Fibroblast of skin of abdomen (primary cell): ENCODE measurements at regions not wholly inside any gene's neighbourhood (a gene's known extent, or its start where the extent isn't known, plus 50 kb on each side); places are given as distances from the start of the nearest gene placed in this dataset.
A peak's percentile ranks its signal among the peaks of the same experiment; 100 is the strongest.
"Not testable (repeated sequence)": the region's sequence is repeated elsewhere in the genome, so short reads cannot be mapped to it uniquely, and the experiment has no call there.

Experiments
- DNase-seq: peaks from one replicate; pipeline ENCODE4 v3.0.0-alpha.2; 2013

GRCh38 chr12:127150956-127151355 lies 1116.0 kb upstream of the TMEM132C start:
- no peak for DNase-seq

- no peak for DNase-seq
Measured at GRCh38 chr12:127153996-127154395, 1113.0 kb upstream of the TMEM132C start.

- DNase-seq: not testable (repeated sequence)
Measured at GRCh38 chr12:127154830-127155229, 1112.1 kb upstream of the TMEM132C start.

GRCh38 chr12:127155935-127156619 lies 1110.9 kb upstream of the TMEM132C start:
- DNase-seq: not testable (repeated sequence)

DNA sequence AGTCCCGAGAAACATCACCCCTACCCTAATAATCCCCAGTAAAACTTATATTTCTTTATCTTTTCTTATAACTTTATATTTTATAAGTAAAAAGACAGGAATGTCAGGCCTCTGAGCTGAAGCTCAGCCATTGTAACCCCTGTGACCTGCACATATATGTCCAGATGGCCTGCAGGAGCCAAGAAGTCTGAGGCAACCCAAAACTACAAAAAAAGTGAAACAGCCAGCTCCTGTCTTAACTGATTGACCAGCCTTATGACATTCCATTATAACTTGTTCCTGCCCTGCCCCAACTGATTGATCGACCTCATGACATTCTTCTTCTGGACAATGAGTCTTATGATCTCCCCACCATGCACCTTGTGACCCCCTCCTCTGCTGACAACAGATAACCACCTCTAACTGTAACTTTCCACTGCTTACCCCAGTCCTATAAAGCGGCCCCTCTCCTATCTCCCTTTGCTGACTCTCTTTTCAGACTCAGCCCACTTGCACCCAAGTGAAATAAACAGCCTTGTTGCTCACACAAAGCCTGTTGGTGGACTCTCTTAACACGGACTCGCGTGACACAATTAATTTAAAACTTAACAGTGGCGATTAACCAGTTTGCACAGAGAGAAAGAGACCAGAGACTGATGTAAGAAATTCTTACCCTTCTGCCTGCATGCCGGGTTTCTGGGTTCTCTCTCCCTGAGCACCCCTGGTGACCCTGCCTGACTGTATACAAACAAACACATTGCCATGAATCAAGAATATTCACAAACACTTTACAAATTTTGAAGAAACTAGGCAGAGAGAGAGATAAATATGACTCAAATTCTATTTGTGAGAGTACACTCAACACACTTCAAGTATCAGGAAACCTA lies 1109.2 kb upstream of the TMEM132C start:
- DNase-seq: not testable (repeated sequence)

DNA sequence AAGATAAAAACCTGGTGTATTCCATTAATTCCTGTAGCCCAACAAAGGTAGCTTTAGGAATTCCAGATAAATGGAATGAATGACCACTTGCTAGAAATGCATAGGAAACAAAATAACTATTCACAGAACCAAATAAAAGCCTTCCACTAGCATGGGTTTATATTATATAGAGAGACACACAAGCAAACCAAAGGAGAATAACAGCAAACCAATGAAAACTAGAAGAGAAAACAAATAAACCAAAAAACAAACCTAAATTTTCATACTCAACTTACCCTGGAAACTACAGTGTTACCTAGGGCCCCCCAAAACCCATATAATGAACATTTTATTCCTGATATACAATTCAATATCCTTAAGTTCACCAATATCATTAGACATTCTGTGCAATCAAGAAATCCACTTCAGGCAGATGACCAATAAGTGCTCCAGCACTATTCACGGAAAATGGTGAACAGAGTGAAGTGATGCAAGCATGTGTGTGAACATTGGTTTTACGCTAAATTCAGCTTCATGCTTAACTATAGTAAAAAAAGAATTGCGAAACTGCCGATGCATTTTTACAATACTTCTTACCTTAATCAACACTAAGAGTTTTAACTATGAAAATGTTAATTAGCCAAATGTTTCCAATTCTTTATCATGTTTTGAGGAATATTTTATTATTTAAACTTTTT lies 1108.4 kb upstream of the TMEM132C start:
- DNase-seq: no peak

DNA sequence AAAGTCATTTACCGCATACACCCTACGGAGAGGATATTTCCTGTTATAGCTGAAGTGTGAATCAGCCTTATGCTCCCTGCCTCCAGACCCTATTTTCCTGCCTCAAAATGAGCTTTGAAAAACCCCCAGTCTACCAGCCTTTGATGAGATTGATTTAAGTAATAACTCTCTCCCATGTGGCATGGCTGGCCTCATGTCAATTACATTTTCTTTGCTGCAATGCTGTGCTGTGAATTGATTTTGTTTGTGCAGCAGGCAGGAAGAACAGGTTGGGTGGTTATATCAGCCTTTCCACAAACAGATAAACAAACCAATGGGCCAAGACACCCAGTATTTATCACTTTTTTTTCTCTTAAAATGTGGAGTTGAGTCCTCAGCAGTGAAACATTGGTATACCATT lies 1105.5 kb upstream of the TMEM132C start:
- DNase-seq: no peak

GRCh38 chr12:127162307-127162706 lies 1104.7 kb upstream of the TMEM132C start:
- no peak for DNase-seq

GRCh38 chr12:127162902-127163301 lies 1104.1 kb upstream of the TMEM132C start:
- peak; percentile 71 for DNase-seq

DNA sequence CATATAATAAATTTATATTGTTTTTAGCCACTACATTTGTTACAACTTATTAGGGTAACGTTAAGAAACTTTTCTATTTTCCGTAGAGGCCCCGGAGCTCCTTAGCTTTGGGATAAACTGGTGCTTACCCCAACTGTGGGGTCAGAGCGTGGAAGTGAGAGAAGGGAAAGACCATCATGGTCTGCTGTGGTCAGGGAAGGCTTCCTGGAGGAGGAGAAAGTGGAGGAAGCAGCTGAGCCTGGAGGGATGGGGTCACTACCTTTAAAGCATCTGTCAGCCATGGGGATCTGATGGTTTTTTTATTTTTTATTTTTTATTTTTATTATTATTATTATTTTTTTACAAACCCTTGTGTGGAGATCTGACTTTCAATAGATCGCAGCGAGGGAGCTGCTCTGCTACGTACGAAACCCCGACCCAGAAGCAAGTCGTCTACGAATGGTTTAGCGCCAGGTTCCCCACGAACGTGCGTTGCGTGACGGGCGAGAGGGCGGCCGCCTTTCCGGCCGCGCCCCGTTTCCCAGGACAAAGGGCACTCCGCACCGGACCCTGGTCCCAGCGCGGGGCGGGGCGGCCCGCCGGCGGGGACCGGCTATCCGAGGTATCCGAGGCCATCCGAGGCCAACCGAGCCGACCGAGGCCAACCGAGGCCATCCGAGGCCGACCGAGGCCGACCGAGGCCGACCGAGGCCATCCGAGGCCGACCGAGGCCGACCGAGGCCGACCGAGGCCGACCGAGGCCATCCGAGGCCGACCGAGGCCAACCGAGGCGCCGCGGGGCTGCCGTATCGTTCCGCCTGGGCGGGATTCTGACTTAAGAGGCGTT lies 1101.2 kb upstream of the TMEM132C start:
- peak; percentile 81 for DNase-seq

- peak; percentile 96 for DNase-seq
Measured at GRCh38 chr12:127169321-127170181, 1097.4 kb upstream of the TMEM132C start.

DNA sequence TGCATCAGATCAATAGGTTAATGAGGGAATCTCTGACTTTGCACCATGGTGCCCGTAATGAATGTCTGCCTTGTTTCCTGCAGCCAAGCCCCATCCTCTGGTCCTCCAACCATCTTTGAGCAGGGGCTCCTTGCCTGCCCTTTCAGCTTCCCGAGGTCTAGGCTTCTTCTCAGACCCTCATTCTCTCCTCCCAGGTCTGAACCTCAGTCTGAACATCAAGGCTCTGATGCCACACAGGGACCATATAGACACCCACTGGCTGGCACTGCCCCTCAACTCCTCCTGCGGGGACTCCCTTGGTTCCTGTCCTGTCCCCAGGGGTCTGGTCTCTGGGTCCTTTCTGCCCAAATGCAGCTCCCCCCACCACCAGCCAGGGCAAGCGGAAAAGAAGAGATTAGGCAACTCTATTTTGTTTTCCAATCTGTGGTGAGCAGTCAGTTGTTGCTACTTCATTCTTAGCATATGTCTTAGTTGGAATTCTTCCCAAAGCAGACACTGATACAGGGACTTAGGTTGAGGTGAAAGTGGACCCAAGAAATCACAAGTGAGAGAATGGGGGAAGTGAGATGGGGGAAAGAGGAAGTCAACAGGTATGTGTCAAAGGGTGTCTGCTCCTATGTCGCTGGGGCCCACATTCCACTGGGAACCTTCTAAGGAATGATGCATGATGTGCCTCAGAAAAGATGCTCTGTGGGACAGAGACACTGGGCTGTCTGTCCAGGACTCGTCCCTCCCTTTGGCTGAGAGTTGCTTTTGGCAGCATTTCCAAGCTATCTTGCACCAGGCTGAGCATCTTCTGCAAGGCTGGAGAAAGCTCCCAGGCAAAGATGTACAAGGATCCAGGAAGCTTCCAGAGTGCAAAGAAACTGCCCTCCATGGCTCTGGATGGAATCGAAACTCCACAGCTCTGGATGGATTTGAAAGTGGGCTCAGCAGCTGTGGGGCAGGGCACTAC lies 1096.5 kb upstream of the TMEM132C start:
- DNase-seq: peak; percentile 73

GRCh38 chr12:127172861-127173260 lies 1094.1 kb upstream of the TMEM132C start:
- DNase-seq: peak; percentile 67

DNA sequence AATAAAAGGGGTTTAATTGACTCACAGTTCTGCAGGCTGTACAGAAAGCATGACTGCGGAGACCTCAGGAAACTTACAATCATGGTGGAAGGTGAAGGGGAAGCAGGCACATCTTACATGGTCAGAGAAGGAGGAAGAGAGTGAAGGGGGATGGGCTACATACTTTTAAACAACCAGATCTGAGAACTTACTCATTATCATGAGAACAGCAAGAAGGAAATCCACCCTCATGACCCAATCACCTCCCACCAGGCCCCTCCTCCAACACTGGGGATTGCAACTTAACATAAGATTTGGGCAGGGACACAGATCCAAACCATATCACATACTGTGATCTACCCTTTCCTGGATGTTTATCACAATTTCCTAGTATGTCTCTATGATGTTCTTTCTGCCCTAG lies 1093.0 kb upstream of the TMEM132C start:
- DNase-seq: not testable (repeated sequence)

DNA sequence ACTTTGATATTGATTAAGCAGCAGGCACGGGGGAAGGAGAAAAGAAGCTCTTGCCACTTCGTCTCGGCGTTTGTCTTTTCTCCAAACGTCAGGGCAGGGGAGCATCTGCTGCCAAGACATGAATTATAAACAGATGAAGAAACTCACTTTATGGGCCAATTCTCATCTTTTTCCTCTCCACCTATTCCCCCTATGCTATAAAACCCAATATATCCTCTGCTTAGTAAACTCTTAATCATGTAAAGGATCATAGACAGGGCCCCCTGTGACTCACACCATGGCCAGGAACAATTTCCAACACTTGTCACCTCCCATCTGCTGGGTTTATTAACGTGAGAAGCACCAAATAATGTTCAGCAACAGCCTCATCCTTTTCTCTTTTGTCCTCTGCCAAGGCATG lies 1092.1 kb upstream of the TMEM132C start:
- peak; percentile 75 for DNase-seq

DNA sequence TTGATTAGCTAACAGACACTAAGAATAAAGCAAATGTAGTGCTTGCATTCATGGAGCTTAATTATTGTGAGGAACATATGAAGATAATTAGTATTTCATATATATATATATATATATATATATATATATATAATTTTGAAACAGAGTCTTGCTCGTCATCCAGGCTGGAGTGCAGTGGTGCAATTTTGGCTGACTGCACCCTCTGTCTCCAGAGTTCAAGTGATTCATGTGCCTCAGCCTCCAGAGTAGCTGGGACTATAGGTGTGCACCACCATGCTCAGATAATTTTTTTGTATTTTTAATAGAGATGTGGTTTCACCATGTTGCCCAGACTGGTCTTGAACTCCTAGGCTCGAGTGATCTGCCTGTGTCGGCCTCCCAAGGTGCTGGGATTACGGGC lies 1091.6 kb upstream of the TMEM132C start:
- DNase-seq: no peak

DNA sequence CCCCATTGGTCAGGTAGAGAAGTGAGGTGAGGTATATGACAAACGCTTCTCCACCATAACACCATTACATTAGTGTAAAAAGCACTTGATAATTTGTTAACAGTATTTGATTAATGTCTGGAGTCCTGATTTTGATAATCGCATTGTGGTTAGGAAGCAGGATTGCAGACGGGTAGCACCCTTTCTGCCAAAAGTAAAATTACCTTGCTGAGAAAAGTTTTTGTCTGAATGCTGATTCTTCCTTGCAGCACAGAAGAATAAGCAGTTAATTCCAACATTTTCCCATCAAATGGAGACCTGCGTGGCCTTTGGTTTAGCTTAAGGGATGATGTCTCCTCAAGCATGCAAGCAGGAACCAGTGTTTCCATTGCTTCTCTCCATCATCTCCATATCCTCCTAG lies 1090.2 kb upstream of the TMEM132C start:
- DNase-seq: no peak

GRCh38 chr12:127178052-127178451 lies 1088.9 kb upstream of the TMEM132C start:
- DNase-seq: peak; percentile 41

- peak; percentile 18 for DNase-seq
Measured at GRCh38 chr12:127178463-127178862, 1088.5 kb upstream of the TMEM132C start.

- no peak for DNase-seq
Measured at GRCh38 chr12:127179176-127179575, 1087.8 kb upstream of the TMEM132C start.
